Calu3 (cell line): ENCODE measurements at regions not wholly inside any gene's neighbourhood (a gene's known extent, or its start where the extent isn't known, plus 50 kb on each side); places are given as distances from the start of the nearest gene placed in this dataset.

Experiments
- BruUV-seq: library from RNA; stranded (reverse); fragments of 400-500 nt; replicated peaks from 2 replicates; lab custom pipeline; 2021; lab: Mats Ljungman, UMichigan
- CTCF ChIA-PET: fragments of 300-600 bp; sonication (Branson Sonifier 250); formaldehyde crosslinking; loops from one replicate; lab custom pipeline; 2022; ENCODE audit warnings: antibody characterized with exemption; lab: Charles Lee
- DNase-seq: peaks from one replicate; pipeline ENCODE4 v3.0.0; 2022
- H3K27ac Mint-ChIP-seq: one replicate; pipeline ENCODE4 v1.8.0; 2022; ENCODE audit warnings: mixed read lengths; ENCODE audit not compliant: unreplicated experiment
- H3K27me3 Mint-ChIP-seq: one replicate; pipeline ENCODE4 v1.8.0; 2022; ENCODE audit warnings: mixed read lengths; ENCODE audit not compliant: unreplicated experiment
- H3K36me3 Mint-ChIP-seq: one replicate; pipeline ENCODE4 v1.8.0; 2022; ENCODE audit warnings: mild to moderate bottlenecking, moderate library complexity, mixed read lengths; ENCODE audit not compliant: insufficient read depth, unreplicated experiment
- H3K4me1 Mint-ChIP-seq: one replicate; pipeline ENCODE4 v1.8.0; 2022; ENCODE audit warnings: mild to moderate bottlenecking, low read depth, mixed read lengths; ENCODE audit not compliant: unreplicated experiment
- H3K4me3 Mint-ChIP-seq: one replicate; pipeline ENCODE4 v1.8.0; 2022; ENCODE audit warnings: mild to moderate bottlenecking, low read depth, moderate library complexity, mixed read lengths; ENCODE audit not compliant: unreplicated experiment
- H3K9me3 Mint-ChIP-seq: one replicate; pipeline ENCODE4 v1.8.0; 2022; ENCODE audit warnings: low read depth, mixed read lengths; ENCODE audit not compliant: unreplicated experiment
- intact Hi-C: fragments of 100-400 bp; cut with micrococcal nuclease; formaldehyde crosslinking; loops from one replicate; pipeline ENCODE4 v1.10.0; 2022; ENCODE audit not compliant: unreplicated experiment
- TF ChIP-seq, protein P1 (sequence below): fragments of 200-600 bp; IDR thresholded peaks from one replicate; pipeline ENCODE4 v1.8.0; 2022; ENCODE audit warnings: antibody characterized with exemption; ENCODE audit not compliant: unreplicated experiment

GRCh38 chr2:121093692-121094091 lies 191.3 kb downstream of the TFCP2L1 start:
- CTCF ChIA-PET, result interaction anchor here (0.6 to 1.9 kb wide), 2 partner anchors 228 to 267 kb away, joined by 4 to 7 read pairs; no protein-coding TSS in a partner anchor
- no peaks in the 10 kb centered on the region for H3K27me3 Mint-ChIP-seq
- BruUV-seq, result no TSS peak
- no peak overlapping the region for H3K4me3 Mint-ChIP-seq
- no peak overlapping the region for H3K27ac Mint-ChIP-seq
- H3K36me3 Mint-ChIP-seq, result no peaks in the 10 kb centered on the region
- TF ChIP-seq, protein P1, sequence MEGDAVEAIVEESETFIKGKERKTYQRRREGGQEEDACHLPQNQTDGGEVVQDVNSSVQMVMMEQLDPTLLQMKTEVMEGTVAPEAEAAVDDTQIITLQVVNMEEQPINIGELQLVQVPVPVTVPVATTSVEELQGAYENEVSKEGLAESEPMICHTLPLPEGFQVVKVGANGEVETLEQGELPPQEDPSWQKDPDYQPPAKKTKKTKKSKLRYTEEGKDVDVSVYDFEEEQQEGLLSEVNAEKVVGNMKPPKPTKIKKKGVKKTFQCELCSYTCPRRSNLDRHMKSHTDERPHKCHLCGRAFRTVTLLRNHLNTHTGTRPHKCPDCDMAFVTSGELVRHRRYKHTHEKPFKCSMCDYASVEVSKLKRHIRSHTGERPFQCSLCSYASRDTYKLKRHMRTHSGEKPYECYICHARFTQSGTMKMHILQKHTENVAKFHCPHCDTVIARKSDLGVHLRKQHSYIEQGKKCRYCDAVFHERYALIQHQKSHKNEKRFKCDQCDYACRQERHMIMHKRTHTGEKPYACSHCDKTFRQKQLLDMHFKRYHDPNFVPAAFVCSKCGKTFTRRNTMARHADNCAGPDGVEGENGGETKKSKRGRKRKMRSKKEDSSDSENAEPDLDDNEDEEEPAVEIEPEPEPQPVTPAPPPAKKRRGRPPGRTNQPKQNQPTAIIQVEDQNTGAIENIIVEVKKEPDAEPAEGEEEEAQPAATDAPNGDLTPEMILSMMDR, result no peak
- peaks cover 4% of the 10 kb centered on the region for H3K9me3 Mint-ChIP-seq
- DNase-seq, result no peak
- H3K4me1 Mint-ChIP-seq, result peaks cover 9% of the 10 kb centered on the region
- intact Hi-C loops, result loop anchor here (2.0 kb wide), 1 partner anchor 263 kb away; no protein-coding TSS in a partner anchor

- no peaks in the 10 kb centered on the region for H3K27me3 Mint-ChIP-seq
- CTCF ChIA-PET, result interaction anchor here (1.9 kb wide), 1 partner anchor 267 kb away, joined by 7 read pairs; no protein-coding TSS in a partner anchor
Measured at GRCh38 chr2:121094101-121094500, 190.9 kb downstream of the TFCP2L1 start.

DNA sequence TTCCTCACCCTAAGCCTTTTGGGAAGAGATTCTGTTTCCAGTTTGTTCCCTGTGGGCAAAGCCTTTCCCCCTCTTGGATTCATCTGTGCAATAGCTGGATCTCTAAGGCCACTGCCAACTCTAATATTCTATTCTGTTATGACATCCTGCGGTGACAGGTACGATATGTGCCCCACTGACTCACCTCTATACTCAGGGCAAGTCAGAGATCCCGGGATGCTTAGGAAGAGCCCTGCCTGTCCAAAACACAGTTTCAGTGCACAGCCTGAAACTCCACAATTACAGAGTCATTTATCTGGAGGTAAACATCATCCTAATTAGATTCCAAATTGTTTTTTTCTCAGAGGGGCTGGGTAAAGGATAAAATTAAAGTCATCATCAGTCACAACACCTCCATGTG lies 190.2 kb downstream of the TFCP2L1 start:
- no peak for DNase-seq
- no peaks in the 10 kb centered on the region for H3K36me3 Mint-ChIP-seq
- TF ChIP-seq, protein P1, result no peak
- intact Hi-C loops, result loop anchor here (2.0 kb wide), 1 partner anchor 262 kb away; no protein-coding TSS in a partner anchor
- no peak overlapping the region for H3K27ac Mint-ChIP-seq
- CTCF ChIA-PET, result interaction anchor here (0.9 to 2.5 kb wide), 12 partner anchors 9 to 605 kb away, joined by 3 to 44 read pairs (median 3); no protein-coding TSS in a partner anchor
- peaks cover 9% of the 10 kb centered on the region for H3K4me1 Mint-ChIP-seq
- H3K27me3 Mint-ChIP-seq, result no peaks in the 10 kb centered on the region
- no peak overlapping the region for H3K4me3 Mint-ChIP-seq
- BruUV-seq, result no TSS peak
- H3K9me3 Mint-ChIP-seq, result peaks cover 4% of the 10 kb centered on the region

More at GRCh38 chr2:121094101-121094500, 190.9 kb downstream of the TFCP2L1 start:
- Mint-ChIP-seq H3K27ac (no peak overlapping the region), H3K9me3 (peaks cover 4% of the 10 kb centered on the region), H3K4me1 (peaks cover 9% of the 10 kb centered on the region), H3K4me3 (no peak overlapping the region), H3K36me3 (no peaks in the 10 kb centered on the region)
- no peak for DNase-seq
- BruUV-seq, result no TSS peak
- TF ChIP-seq, protein P1, result no peak
- intact Hi-C loops, result loop anchor here (2.0 kb wide), 1 partner anchor 263 kb away; no protein-coding TSS in a partner anchor

DNA sequence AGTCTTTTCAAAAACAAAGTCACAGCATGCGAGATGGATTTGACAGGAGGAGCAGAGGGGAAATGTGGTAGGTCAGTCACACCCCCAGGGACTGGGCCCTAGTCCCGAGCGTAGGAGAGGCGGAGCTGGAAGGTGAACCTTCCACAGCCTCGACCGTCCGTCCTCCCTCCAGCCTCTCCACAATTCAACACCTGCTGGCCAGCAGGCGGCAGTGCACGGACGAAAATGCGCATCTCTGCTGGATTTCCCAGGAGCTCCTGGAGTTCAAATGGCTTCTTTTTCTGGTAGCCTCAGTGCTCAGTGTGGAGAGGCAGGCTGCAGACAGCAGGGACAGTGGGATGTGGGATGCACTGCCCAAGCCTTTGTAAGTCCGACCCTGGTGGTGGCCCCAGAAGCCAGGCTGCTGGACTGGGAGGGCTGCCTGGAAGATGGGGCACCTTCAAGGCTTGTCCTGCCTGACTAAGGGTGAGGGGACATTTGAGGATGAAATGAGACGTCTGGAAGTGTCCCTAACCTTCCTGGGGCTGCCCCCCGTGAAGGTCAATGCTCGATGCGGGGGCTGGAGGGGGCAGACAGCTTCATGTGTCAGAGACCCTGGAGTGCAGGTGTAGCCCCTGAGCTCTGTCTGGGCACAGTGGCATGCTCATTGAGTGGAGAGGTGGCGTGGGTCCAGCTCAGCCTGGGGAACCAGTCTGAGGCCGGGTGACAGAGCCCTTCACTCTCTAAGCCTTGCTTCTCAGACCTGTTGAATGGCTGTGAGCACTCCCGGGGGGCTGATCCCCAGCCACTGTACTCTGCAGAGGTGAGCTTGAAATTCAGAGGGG lies 189.5 kb downstream of the TFCP2L1 start:
- no peak overlapping the region for H3K4me3 Mint-ChIP-seq
- no TSS peak for BruUV-seq
- no peaks in the 10 kb centered on the region for H3K27me3 Mint-ChIP-seq
- TF ChIP-seq, protein P1, result peak; percentile 84
- no peaks in the 10 kb centered on the region for H3K36me3 Mint-ChIP-seq
- peaks cover 4% of the 10 kb centered on the region for H3K9me3 Mint-ChIP-seq
- peaks cover 9% of the 10 kb centered on the region for H3K4me1 Mint-ChIP-seq
- intact Hi-C loops, result loop anchor here (2.0 kb wide), 1 partner anchor 261 kb away; no protein-coding TSS in a partner anchor
- peak; percentile 75 for DNase-seq
- H3K27ac Mint-ChIP-seq, result no peak overlapping the region
- CTCF ChIA-PET, result interaction anchor here (0.9 to 2.5 kb wide), 13 partner anchors 10 to 604 kb away, joined by 3 to 44 read pairs (median 3); no protein-coding TSS in a partner anchor
